H9 (cell line): ENCODE measurements at regions not wholly inside any gene's neighbourhood (a gene's known extent, or its start where the extent isn't known, plus 50 kb on each side); places are given as distances from the start of the nearest gene placed in this dataset.

ENCODE experiments used
- DNase-seq: peaks from one replicate; pipeline ENCODE4 v3.0.0-alpha.2; 2017
- H2AFZ ChIP-seq: one replicate; pipeline ENCODE4 v1.6.1; 2013; ENCODE audit warnings: mild to moderate bottlenecking, low read length, control low read depth, moderate library complexity
- H2AK5ac ChIP-seq: 2 replicates; pipeline ENCODE4 v1.6.1; 2013; ENCODE audit warnings: low read length, control low read depth, mixed read lengths; ENCODE audit not compliant: insufficient read length
- H2BK120ac ChIP-seq: one replicate; pipeline ENCODE4 v1.6.1; 2013; ENCODE audit warnings: low read depth, mild to moderate bottlenecking, low read length, control low read depth, inconsistent platforms; ENCODE audit not compliant: poor library complexity, severe bottlenecking
- H2BK12ac ChIP-seq: 2 replicates; pipeline ENCODE4 v1.6.1; 2013; ENCODE audit warnings: low read length, control low read depth, mixed read lengths, low read depth; ENCODE audit not compliant: insufficient read length
- H2BK15ac ChIP-seq: 2 replicates; pipeline ENCODE4 v1.6.1; 2013; ENCODE audit warnings: low read depth, low read length, control low read depth
- H2BK20ac ChIP-seq: one replicate; pipeline ENCODE4 v1.6.1; 2013; ENCODE audit warnings: low read depth, mild to moderate bottlenecking, low read length, control low read depth, inconsistent platforms; ENCODE audit not compliant: poor library complexity, severe bottlenecking
- H2BK5ac ChIP-seq: 2 replicates; pipeline ENCODE4 v1.6.1; 2013; ENCODE audit warnings: low read length, control low read depth, mixed read lengths; ENCODE audit not compliant: insufficient read length
- H3K14ac ChIP-seq: 2 replicates; pipeline ENCODE4 v1.6.1; 2013; ENCODE audit warnings: low read length, control low read depth; ENCODE audit not compliant: insufficient read depth
- H3K18ac ChIP-seq: 2 replicates; pipeline ENCODE4 v1.6.1; 2013; ENCODE audit warnings: low read depth, mild to moderate bottlenecking, mixed read lengths, low read length, control low read depth; ENCODE audit not compliant: insufficient read length
- H3K23ac ChIP-seq: 2 replicates; pipeline ENCODE4 v1.6.1; 2013; ENCODE audit warnings: low read length, control low read depth, mixed read lengths, low read depth; ENCODE audit not compliant: insufficient read length
- H3K23me2 ChIP-seq: 2 replicates; pipeline ENCODE4 v1.6.1; 2013; ENCODE audit warnings: low read depth, mild to moderate bottlenecking, mixed read lengths, low read length, control low read depth; ENCODE audit not compliant: insufficient read length, poor library complexity, severe bottlenecking
- H3K27ac ChIP-seq: 2 replicates; pipeline ENCODE4 v1.5.1; 2013; ENCODE audit warnings: low read length, control low read depth, mixed read lengths, low read depth; ENCODE audit not compliant: insufficient read length
- H3K27me3 ChIP-seq: 2 replicates; pipeline ENCODE4 v1.6.1; 2013; ENCODE audit warnings: low read length, control low read depth, inconsistent platforms; ENCODE audit not compliant: insufficient read depth
- H3K4ac ChIP-seq: 2 replicates; pipeline ENCODE4 v1.6.1; 2013; ENCODE audit warnings: low read depth, mild to moderate bottlenecking, control low read depth, inconsistent platforms, low read length, moderate library complexity
- H3K4me1 ChIP-seq: 2 replicates; pipeline ENCODE4 v1.6.1; 2013; ENCODE audit warnings: low read length, control low read depth, inconsistent platforms; ENCODE audit not compliant: insufficient read depth
- H3K4me2 ChIP-seq: 2 replicates; pipeline ENCODE4 v1.6.1; 2013; ENCODE audit warnings: low read length, control low read depth, mixed read lengths; ENCODE audit not compliant: insufficient read length, insufficient read depth
- H3K56ac ChIP-seq: 2 replicates; pipeline ENCODE4 v1.6.1; 2013; ENCODE audit warnings: low read depth, mild to moderate bottlenecking, mixed read lengths, low read length, control low read depth; ENCODE audit not compliant: insufficient read length
- H3K79me1 ChIP-seq: 2 replicates; pipeline ENCODE4 v1.6.1; 2013; ENCODE audit warnings: low read depth, mild to moderate bottlenecking, moderate library complexity, low read length, control low read depth, inconsistent platforms; ENCODE audit not compliant: insufficient read depth, poor library complexity, severe bottlenecking
- H3K79me2 ChIP-seq: 2 replicates; pipeline ENCODE4 v1.6.1; 2013; ENCODE audit warnings: low read length, control low read depth, inconsistent platforms; ENCODE audit not compliant: insufficient read depth
- H3K9ac ChIP-seq: 2 replicates; pipeline ENCODE4 v1.6.1; 2013; ENCODE audit warnings: low read length, control low read depth, mixed read lengths; ENCODE audit not compliant: insufficient read length; ENCODE audit errors: extremely low read depth
- H3K9me3 ChIP-seq: one replicate; pipeline ENCODE4 v1.6.1; 2013; ENCODE audit warnings: low read depth, low read length, inconsistent platforms; ENCODE audit not compliant: control insufficient read depth
- H3T11ph ChIP-seq: one replicate; pipeline ENCODE4 v1.6.1; 2013; ENCODE audit warnings: mild to moderate bottlenecking, low read length, control low read depth, inconsistent platforms
- H4K20me1 ChIP-seq: one replicate; pipeline ENCODE4 v1.6.1; 2013; ENCODE audit not compliant: control insufficient read depth, insufficient read length, insufficient read depth
- H4K5ac ChIP-seq: 2 replicates; pipeline ENCODE4 v1.6.1; 2013; ENCODE audit warnings: low read depth, mild to moderate bottlenecking, mixed read lengths, low read length, control low read depth; ENCODE audit not compliant: insufficient read length
- H4K8ac ChIP-seq: replicated peaks from 2 replicates; pipeline ENCODE4 v1.6.1; 2013; ENCODE audit warnings: low read length, control low read depth, mixed read lengths, low read depth; ENCODE audit not compliant: insufficient read length
- H4K91ac ChIP-seq: 2 replicates; pipeline ENCODE4 v1.6.1; 2013; ENCODE audit warnings: low read depth, mild to moderate bottlenecking, moderate library complexity, mixed read lengths, low read length, control low read depth; ENCODE audit not compliant: insufficient read length
- H3K27ac Mint-ChIP-seq, 3 experiments: 2 replicates in 2 of 3; 3 replicates in 1 of 3; pipeline ENCODE4 v1.8.0; 2020 to 2021; ENCODE audit warnings: mixed read lengths in 3 of 3, mild to moderate bottlenecking in 1 of 3, moderate library complexity in 1 of 3
- H3K27me3 Mint-ChIP-seq: 2 replicates; pipeline ENCODE4 v1.8.0; 2021; ENCODE audit warnings: low read depth, mild to moderate bottlenecking, moderate library complexity, mixed read lengths
- H3K36me3 Mint-ChIP-seq, 3 experiments: 2 replicates in 2 of 3; 3 replicates in 1 of 3; pipeline ENCODE4 v1.8.0; 2020 to 2021; ENCODE audit warnings: low read depth in 3 of 3, mixed read lengths in 3 of 3; ENCODE audit not compliant: insufficient read depth in 1 of 3
- H3K4me1 Mint-ChIP-seq, 2 experiments: 2 replicates each; pipeline ENCODE4 v1.8.0; 2020; ENCODE audit warnings: mixed read lengths in 2 of 2
- H3K4me3 Mint-ChIP-seq, 2 experiments: 2 replicates in 1 of 2; 3 replicates in 1 of 2; pipeline ENCODE4 v1.8.0; 2020 to 2021; ENCODE audit warnings: mild to moderate bottlenecking in 2 of 2, mixed read lengths in 2 of 2, moderate library complexity in 1 of 2
- H3K9me3 Mint-ChIP-seq, 2 experiments: 2 replicates in 1 of 2; 3 replicates in 1 of 2; pipeline ENCODE4 v1.8.0; 2020; ENCODE audit warnings: mild to moderate bottlenecking in 2 of 2, mixed read lengths in 2 of 2, moderate library complexity in 1 of 2
- CTCF ChIP-seq: fragments of 200-600 bp; sonication (generic); conservative IDR thresholded peaks from 3 replicates; pipeline ENCODE4 v1.8.0; 2021; ENCODE audit warnings: antibody characterized with exemption, mild to moderate bottlenecking
- WGBS: extraction: QIAGEN DNeasy Blood & Tissue Kit; methylation state at CpG from one replicate; pipeline ENCODE4 v1.1.7; 2013; ENCODE audit warnings: missing lambda C conversion rate, low lambda C conversion rate, mixed read lengths; ENCODE audit not compliant: insufficient read length; ENCODE audit errors: extremely low coverage; 5-methylcytosine and 5-hydroxymethylcytosine counted together

DNA sequence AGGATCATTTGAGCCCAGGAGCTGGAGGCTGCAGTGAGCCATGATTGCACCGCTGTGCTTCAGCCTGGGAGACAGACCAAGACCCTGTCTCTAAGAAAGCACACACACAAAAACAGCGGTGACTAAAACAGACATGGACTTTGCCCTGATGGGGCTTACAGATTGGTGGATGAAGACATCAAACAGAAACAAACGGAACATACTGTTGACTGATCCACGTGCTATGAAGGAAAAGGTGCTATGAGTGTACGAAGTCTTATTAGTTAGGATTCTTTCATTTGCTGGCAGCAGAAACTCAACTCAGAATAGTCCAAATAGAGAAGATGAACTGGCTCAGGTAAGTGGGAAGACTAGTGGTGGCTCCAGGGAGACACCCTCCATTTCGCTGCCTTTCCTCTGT is 309.8 kb upstream of the N4BP1 start:
- Mint-ChIP-seq H3K27me3 (peaks cover 2% of the 10 kb centered on the region; the same call in 1 of the 2 replicates), H3K4me3 (no peak overlapping the region), H3K27ac (no peak overlapping the region), H3K9me3 (no peaks in the 10 kb centered on the region; a peak in 1 of 5 replicates), H3K4me1 (no peaks in the 10 kb centered on the region), H3K36me3 (no peaks in the 10 kb centered on the region)
- H2AK5ac ChIP-seq: no peak overlapping the region
- no peak overlapping the region for H2BK15ac ChIP-seq
- TF ChIP-seq CTCF: no peak
- H4K91ac ChIP-seq: no peak overlapping the region
- no peak overlapping the region for H2BK120ac ChIP-seq
- H4K8ac ChIP-seq: no peak overlapping the region
- H3K4me2 ChIP-seq: no peak overlapping the region
- H4K5ac ChIP-seq: no peak overlapping the region
- no peaks in the 10 kb centered on the region for H3K23me2 ChIP-seq
- no peak overlapping the region for H3K4ac ChIP-seq
- H3K9me3 ChIP-seq: no peaks in the 10 kb centered on the region
- no peak overlapping the region for H2AFZ ChIP-seq
- WGBS: no CpG with 5 or more reads among the region's 6 CpGs
- no peak overlapping the region for H3T11ph ChIP-seq
- H3K79me2 ChIP-seq: no peaks in the 10 kb centered on the region
- H3K27ac ChIP-seq: no peak overlapping the region
- H2BK20ac ChIP-seq: no peak overlapping the region
- H3K4me1 ChIP-seq: no peaks in the 10 kb centered on the region
- H3K79me1 ChIP-seq: no peaks in the 10 kb centered on the region
- H3K27me3 ChIP-seq: no peaks in the 10 kb centered on the region
- H3K23ac ChIP-seq: no peak overlapping the region
- H3K9ac ChIP-seq: no peak overlapping the region
- H3K56ac ChIP-seq: no peak overlapping the region
- no peaks in the 10 kb centered on the region for H4K20me1 ChIP-seq
- no peak overlapping the region for H3K14ac ChIP-seq
- H2BK5ac ChIP-seq: no peak overlapping the region
- H3K18ac ChIP-seq: no peak overlapping the region
- no peak overlapping the region for H2BK12ac ChIP-seq
- DNase-seq: no peak
